CD14-positive monocyte (primary cell): ENCODE measurements at regions not wholly inside any gene's neighbourhood (a gene's known extent, or its start where the extent isn't known, plus 50 kb on each side); places are given as distances from the start of the nearest gene placed in this dataset.

Experiments used
- DNase-seq, 3 donors: peaks; one replicate each; pipeline ENCODE4 v3.0.0-alpha.2; 2011 to 2022
- H2AFZ ChIP-seq: 2 replicates; pipeline ENCODE4 v1.6.0; 2012; ENCODE audit warnings: mild to moderate bottlenecking, low read depth, low read length, inconsistent platforms; ENCODE audit not compliant: insufficient read depth, poor library complexity, severe bottlenecking
- H3K27ac ChIP-seq, 2 donors: 1 replicate in 1 of 2; 2 replicates in 1 of 2; pipeline ENCODE4 v1.5.1; 2012 to 2013; ENCODE audit warnings: low read length in 2 of 2, control low read depth in 1 of 2, inconsistent platforms in 1 of 2, low read depth in 1 of 2, mild to moderate bottlenecking in 1 of 2
- H3K27me3 ChIP-seq, 2 donors: one replicate each; pipeline versions ENCODE4 v1.6.0 to v1.6.1; 2011 to 2013; ENCODE audit warnings: low read length in 2 of 2; ENCODE audit not compliant: control insufficient read depth in 2 of 2, insufficient read depth in 2 of 2
- H3K36me3 ChIP-seq, 2 donors: replicated peaks in 1 of 2; 1 replicate in 1 of 2; 2 replicates in 1 of 2; pipeline versions ENCODE4 v1.5.1 to v1.6.1; 2012 to 2013; ENCODE audit warnings: low read length in 2 of 2, control low read depth in 1 of 2, inconsistent platforms in 1 of 2, mild to moderate bottlenecking in 1 of 2; ENCODE audit not compliant: insufficient read depth in 2 of 2, control insufficient read depth in 1 of 2
- H3K4me1 ChIP-seq, 2 donors: 1 replicate in 1 of 2; 2 replicates in 1 of 2; pipeline versions ENCODE4 v1.5.1 to v1.6.1; 2012 to 2013; ENCODE audit warnings: low read length in 2 of 2, control low read depth in 1 of 2, inconsistent platforms in 1 of 2, mild to moderate bottlenecking in 1 of 2, moderate library complexity in 1 of 2; ENCODE audit not compliant: insufficient read depth in 2 of 2, control insufficient read depth in 1 of 2
- H3K4me2 ChIP-seq: replicated peaks from 2 replicates; pipeline ENCODE3; 2012; ENCODE audit warnings: low read length, moderate library complexity, mild to moderate bottlenecking; ENCODE audit not compliant: poor library complexity, severe bottlenecking; ENCODE audit errors: extremely low read depth
- H3K4me3 ChIP-seq, 3 experiments: fragments of 200-600 bp in 1 of 3; sonication (generic) in 1 of 3; replicated peaks in 1 of 3; 1 replicate in 2 of 3; 2 replicates in 1 of 3; pipeline ENCODE4 v1.5.1; 2011 to 2013; ENCODE audit warnings: low read length in 3 of 3, mild to moderate bottlenecking in 3 of 3, control low read depth in 2 of 3, low read depth in 2 of 3, inconsistent platforms in 1 of 3, moderate library complexity in 1 of 3
- H3K79me2 ChIP-seq: 2 replicates; pipeline ENCODE4 v1.6.0; 2012; ENCODE audit warnings: mild to moderate bottlenecking, control low read depth, inconsistent platforms, low read length, moderate library complexity; ENCODE audit not compliant: insufficient read depth
- H3K9ac ChIP-seq: 2 replicates; pipeline ENCODE4 v1.6.0; 2017; ENCODE audit warnings: low read length, mild to moderate bottlenecking; ENCODE audit not compliant: insufficient read depth, poor library complexity, severe bottlenecking
- H3K9me3 ChIP-seq, 2 donors: replicated peaks in 1 of 2; 1 replicate in 1 of 2; 2 replicates in 1 of 2; pipeline versions ENCODE4 v1.5.1 to v1.6.1; 2012 to 2013; ENCODE audit warnings: low read length in 2 of 2, control low read depth in 1 of 2; ENCODE audit not compliant: control insufficient read depth in 1 of 2, insufficient read depth in 1 of 2
- H4K20me1 ChIP-seq: 2 replicates; pipeline ENCODE4 v1.6.0; 2012; ENCODE audit warnings: mild to moderate bottlenecking, low read length, control low read depth, moderate library complexity; ENCODE audit not compliant: insufficient read depth
- H3K27ac Mint-ChIP-seq, 7 donors: one replicate each; pipeline ENCODE4 v1.8.0; 2020; ENCODE audit warnings: mild to moderate bottlenecking in 7 of 7, mixed read lengths in 7 of 7, moderate library complexity in 6 of 7, inconsistent platforms in 2 of 7
- H3K27me3 Mint-ChIP-seq, 3 donors: one replicate each; pipeline ENCODE4 v1.8.0; 2021 to 2022; ENCODE audit warnings: low read depth in 3 of 3, mild to moderate bottlenecking in 3 of 3, mixed read lengths in 3 of 3, moderate library complexity in 3 of 3, inconsistent platforms in 1 of 3
- H3K36me3 Mint-ChIP-seq, 2 donors: one replicate each; pipeline ENCODE4 v1.8.0; 2020; ENCODE audit warnings: mixed read lengths in 2 of 2, inconsistent platforms in 1 of 2, mild to moderate bottlenecking in 1 of 2
- H3K4me1 Mint-ChIP-seq: one replicate; pipeline ENCODE4 v1.8.0; 2020; ENCODE audit warnings: mild to moderate bottlenecking, mixed read lengths
- H3K4me3 Mint-ChIP-seq, 2 donors: one replicate each; pipeline ENCODE4 v1.8.0; 2020; ENCODE audit warnings: mild to moderate bottlenecking in 2 of 2, mixed read lengths in 2 of 2, moderate library complexity in 1 of 2
- H3K9me3 Mint-ChIP-seq, 7 donors: one replicate each; pipeline ENCODE4 v1.8.0; 2020 to 2022; ENCODE audit warnings: mixed read lengths in 7 of 7, mild to moderate bottlenecking in 6 of 7, moderate library complexity in 6 of 7, inconsistent platforms in 2 of 7
- WGBS: methylation state at CpG from one replicate; pipeline ENCODE4 v1.1.5; 2013; ENCODE audit warnings: missing lambda C conversion rate; ENCODE audit not compliant: insufficient coverage; 5-methylcytosine and 5-hydroxymethylcytosine counted together
- intact Hi-C, 2 donors: fragments of 100-400 bp; cut with micrococcal nuclease; formaldehyde crosslinking; loops; one replicate each; pipeline versions ENCODE4 v1.15.0 to v1.15.1; 2023
- TF ChIP-seq, protein P1 (sequence below): fragments of 200-600 bp; IDR thresholded peaks from one replicate; pipeline ENCODE4 v1.8.0; 2022; ENCODE audit warnings: antibody characterized with exemption, mild to moderate bottlenecking

DNA sequence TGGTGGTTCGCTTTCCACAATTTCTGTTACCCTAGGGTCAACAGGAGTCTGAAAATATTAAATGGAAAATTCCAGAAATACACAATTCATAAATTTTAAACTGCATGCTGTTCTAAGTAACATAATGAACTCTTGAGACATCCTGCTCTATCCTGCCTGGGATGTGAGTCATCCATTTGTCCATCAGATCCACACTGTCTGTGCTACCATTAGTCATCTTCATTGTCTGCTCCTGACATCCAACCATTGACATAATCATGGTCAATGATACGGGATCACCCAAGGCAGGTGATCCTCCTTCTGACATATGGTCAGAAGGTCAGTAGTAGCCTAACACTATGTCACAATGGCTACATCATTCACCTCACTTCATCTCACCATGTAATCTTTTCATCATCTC, 276.7 kb upstream of the KIF2A start:
- Histone ChIP-seq H3K79me2 (no peaks in the 10 kb centered on the region), H3K36me3 (no peaks in the 10 kb centered on the region), H3K4me3 (no peak overlapping the region), H3K4me1 (no peaks in the 10 kb centered on the region), H4K20me1 (no peaks in the 10 kb centered on the region), H3K27me3 (no peaks in the 10 kb centered on the region), H3K9ac (no peak overlapping the region), H3K27ac (no peak overlapping the region), H2AFZ (no peak overlapping the region), H3K4me2 (no peak overlapping the region), H3K9me3 (no peaks in the 10 kb centered on the region)
- H3K27me3 Mint-ChIP-seq: no peaks in the 10 kb centered on the region
- H3K27ac Mint-ChIP-seq: no peak overlapping the region
- WGBS: 100% methylated on average over 1 of the region's 2 CpGs
- no peaks in the 10 kb centered on the region for H3K36me3 Mint-ChIP-seq
- H3K4me1 Mint-ChIP-seq: no peaks in the 10 kb centered on the region
- no peak for DNase-seq
- H3K9me3 Mint-ChIP-seq: peaks cover 4 to 10% (median 5%) of the 10 kb centered on the region in 7 donors
- TF ChIP-seq, protein P1, sequence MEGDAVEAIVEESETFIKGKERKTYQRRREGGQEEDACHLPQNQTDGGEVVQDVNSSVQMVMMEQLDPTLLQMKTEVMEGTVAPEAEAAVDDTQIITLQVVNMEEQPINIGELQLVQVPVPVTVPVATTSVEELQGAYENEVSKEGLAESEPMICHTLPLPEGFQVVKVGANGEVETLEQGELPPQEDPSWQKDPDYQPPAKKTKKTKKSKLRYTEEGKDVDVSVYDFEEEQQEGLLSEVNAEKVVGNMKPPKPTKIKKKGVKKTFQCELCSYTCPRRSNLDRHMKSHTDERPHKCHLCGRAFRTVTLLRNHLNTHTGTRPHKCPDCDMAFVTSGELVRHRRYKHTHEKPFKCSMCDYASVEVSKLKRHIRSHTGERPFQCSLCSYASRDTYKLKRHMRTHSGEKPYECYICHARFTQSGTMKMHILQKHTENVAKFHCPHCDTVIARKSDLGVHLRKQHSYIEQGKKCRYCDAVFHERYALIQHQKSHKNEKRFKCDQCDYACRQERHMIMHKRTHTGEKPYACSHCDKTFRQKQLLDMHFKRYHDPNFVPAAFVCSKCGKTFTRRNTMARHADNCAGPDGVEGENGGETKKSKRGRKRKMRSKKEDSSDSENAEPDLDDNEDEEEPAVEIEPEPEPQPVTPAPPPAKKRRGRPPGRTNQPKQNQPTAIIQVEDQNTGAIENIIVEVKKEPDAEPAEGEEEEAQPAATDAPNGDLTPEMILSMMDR: no peak
- intact Hi-C loops: no loop called here
- H3K4me3 Mint-ChIP-seq: no peak overlapping the region

DNA sequence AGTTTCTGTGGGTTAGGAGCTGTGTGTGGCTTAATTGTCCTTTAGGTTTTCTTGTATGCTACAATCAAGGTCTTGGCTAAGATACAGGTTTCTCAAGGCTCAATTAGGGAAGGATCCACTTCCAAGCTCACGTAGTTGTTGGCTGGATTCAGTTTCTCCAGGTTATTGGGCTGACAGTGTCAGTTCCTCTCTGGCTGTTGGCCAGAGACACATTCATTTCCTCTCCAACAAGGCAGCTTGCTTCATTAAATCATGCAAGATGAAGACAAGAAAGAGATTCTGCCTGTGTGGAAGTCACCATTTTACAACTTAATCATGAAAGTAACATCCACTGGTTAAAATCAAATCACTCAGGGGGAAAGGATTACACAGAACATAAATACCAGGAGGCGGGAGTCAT, 275.7 kb upstream of the KIF2A start:
- no peak overlapping the region for H3K9ac ChIP-seq
- Mint-ChIP-seq H3K27me3 (peaks cover 0 to 2% (median 0%) of the 10 kb centered on the region in 3 donors), H3K36me3 (no peaks in the 10 kb centered on the region), H3K4me1 (no peaks in the 10 kb centered on the region), H3K9me3 (peaks cover 4 to 13% (median 6%) of the 10 kb centered on the region in 7 donors), H3K4me3 (no peak overlapping the region), H3K27ac (no peak overlapping the region)
- H4K20me1 ChIP-seq: no peaks in the 10 kb centered on the region
- no peak for DNase-seq
- H3K4me3 ChIP-seq: no peak overlapping the region
- no peak overlapping the region for H3K27ac ChIP-seq
- H2AFZ ChIP-seq: no peak overlapping the region
- no peaks in the 10 kb centered on the region for H3K4me1 ChIP-seq
- no peak overlapping the region for H3K4me2 ChIP-seq
- H3K27me3 ChIP-seq: no peaks in the 10 kb centered on the region
- H3K79me2 ChIP-seq: no peaks in the 10 kb centered on the region
- WGBS: no CpG with 5 or more reads among the region's 2 CpGs
- TF ChIP-seq, protein P1: no peak
- intact Hi-C loops: no loop called here
- H3K9me3 ChIP-seq: no peaks in the 10 kb centered on the region
- no peaks in the 10 kb centered on the region for H3K36me3 ChIP-seq
